HEK293 (cell line): ENCODE measurements at regions not wholly inside any gene's neighbourhood (a gene's known extent, or its start where the extent isn't known, plus 50 kb on each side); places are given as distances from the start of the nearest gene placed in this dataset.

Source experiments
- ZIC2 ChIP-seq: fragments of 450-650 bp; formaldehyde crosslinking; IDR thresholded peaks from 2 replicates; pipeline ENCODE4 v1.5.1; 2016; ENCODE audit warnings: missing biosample characterization, missing genetic modification characterization
- ZNF548 ChIP-seq: fragments of 450-650 bp; formaldehyde crosslinking; IDR thresholded peaks from 2 replicates; pipeline ENCODE4 v1.5.1; 2016; ENCODE audit warnings: missing biosample characterization, missing genetic modification characterization
- ZNF558 ChIP-seq: fragments of 450-650 bp; formaldehyde crosslinking; IDR thresholded peaks from 2 replicates; pipeline ENCODE4 v1.5.1; 2016; ENCODE audit warnings: missing biosample characterization, missing genetic modification characterization
- TF ChIP-seq, protein P1 (sequence below): fragments of 450-650 bp; formaldehyde crosslinking; IDR thresholded peaks from 2 replicates; pipeline ENCODE4 v1.5.1; 2016; ENCODE audit warnings: missing biosample characterization, missing genetic modification characterization

DNA sequence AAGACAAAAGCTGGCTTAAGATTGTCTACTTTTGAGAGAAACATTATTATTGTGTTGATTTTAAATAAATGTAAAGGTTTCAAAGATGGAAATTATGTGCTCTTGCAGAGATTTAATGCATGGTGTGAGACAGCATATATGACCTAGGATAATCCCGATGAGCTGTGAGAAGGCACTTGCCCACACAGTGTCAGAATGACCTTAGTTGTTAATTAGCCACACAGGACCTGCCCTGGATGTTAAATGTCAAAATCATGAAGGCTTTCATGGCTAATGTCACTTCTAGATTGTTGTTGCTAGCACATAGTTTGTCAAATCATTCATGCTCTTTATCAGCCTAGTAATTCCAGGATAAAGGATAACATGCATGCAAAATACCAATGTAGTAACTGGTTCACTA is 135.3 kb upstream of the GAP43 start:
- no peak for TF ChIP-seq ZNF558 (tag by site-specific recombination)
- no peak for TF ChIP-seq ZIC2
- no peak for TF ChIP-seq ZNF548 (tag by site-specific recombination)
- TF ChIP-seq, protein P1, sequence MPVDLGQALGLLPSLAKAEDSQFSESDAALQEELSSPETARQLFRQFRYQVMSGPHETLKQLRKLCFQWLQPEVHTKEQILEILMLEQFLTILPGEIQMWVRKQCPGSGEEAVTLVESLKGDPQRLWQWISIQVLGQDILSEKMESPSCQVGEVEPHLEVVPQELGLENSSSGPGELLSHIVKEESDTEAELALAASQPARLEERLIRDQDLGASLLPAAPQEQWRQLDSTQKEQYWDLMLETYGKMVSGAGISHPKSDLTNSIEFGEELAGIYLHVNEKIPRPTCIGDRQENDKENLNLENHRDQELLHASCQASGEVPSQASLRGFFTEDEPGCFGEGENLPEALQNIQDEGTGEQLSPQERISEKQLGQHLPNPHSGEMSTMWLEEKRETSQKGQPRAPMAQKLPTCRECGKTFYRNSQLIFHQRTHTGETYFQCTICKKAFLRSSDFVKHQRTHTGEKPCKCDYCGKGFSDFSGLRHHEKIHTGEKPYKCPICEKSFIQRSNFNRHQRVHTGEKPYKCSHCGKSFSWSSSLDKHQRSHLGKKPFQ (tag by site-specific recombination): no peak
